ENCODE measurements at regions not wholly inside any gene's neighbourhood (a gene's known extent, or its start where the extent isn't known, plus 50 kb on each side); places are given as distances from the start of the nearest gene placed in this dataset.
A peak's percentile ranks its signal among the peaks of the same experiment; 100 is the strongest.

DNA sequence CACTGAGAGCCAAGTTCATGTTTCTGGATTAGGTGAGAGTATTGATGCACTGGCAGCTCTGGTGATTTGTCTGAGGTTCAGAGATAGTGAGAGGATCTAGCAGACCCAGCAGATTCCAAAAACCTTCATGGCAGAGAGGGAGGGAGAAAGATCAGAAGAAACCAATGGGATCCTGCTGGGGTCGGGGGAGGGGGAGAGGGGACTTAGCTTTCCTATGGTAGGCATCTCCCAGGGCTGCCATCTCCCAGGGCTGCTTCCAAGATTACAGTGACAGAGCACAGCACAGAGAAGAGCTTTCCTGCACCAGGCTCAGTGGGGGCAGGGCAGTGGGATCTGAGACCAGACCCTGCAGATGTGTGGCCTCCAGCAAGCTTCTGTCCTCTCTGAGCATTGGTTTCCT lies 76.8 kb upstream of the GDF10 start:
- Histone ChIP-seq H3K9me3 (ENCODE audit: low read length) (no peaks in the 10 kb centered on the region), H3K79me2 (ENCODE audit: insufficient read depth, low read length) (no peaks in the 10 kb centered on the region), H3F3A (ENCODE audit: insufficient read depth, low read length) (no peaks in the 10 kb centered on the region), H3K27me3 (ENCODE audit: insufficient read depth, low read length) (no peaks in the 10 kb centered on the region), H3K4me1 (ENCODE audit: insufficient read depth, low read length, severe bottlenecking) (no peaks in the 10 kb centered on the region), H3K36me3 (ENCODE audit: insufficient read depth, low read length) (no peaks in the 10 kb centered on the region), H4K20me1 (ENCODE audit: insufficient read depth, low read length) (no peaks in the 10 kb centered on the region), H2AFZ (ENCODE audit: low read length) (no peak overlapping the region), H3K4me3 (ENCODE audit: low read depth, low read length, poor library complexity, severe bottlenecking) (no peak overlapping the region), H3K9ac (ENCODE audit: low read length) (no peak overlapping the region), H3K4me2 (ENCODE audit: low read length) (no peak overlapping the region), H3K9me2 (ENCODE audit: low read depth, low read length) (no peaks in the 10 kb centered on the region), H3K27ac (ENCODE audit: low read depth, low read length, poor library complexity, severe bottlenecking) (no peak overlapping the region)
- TF ChIP-seq, protein P1, sequence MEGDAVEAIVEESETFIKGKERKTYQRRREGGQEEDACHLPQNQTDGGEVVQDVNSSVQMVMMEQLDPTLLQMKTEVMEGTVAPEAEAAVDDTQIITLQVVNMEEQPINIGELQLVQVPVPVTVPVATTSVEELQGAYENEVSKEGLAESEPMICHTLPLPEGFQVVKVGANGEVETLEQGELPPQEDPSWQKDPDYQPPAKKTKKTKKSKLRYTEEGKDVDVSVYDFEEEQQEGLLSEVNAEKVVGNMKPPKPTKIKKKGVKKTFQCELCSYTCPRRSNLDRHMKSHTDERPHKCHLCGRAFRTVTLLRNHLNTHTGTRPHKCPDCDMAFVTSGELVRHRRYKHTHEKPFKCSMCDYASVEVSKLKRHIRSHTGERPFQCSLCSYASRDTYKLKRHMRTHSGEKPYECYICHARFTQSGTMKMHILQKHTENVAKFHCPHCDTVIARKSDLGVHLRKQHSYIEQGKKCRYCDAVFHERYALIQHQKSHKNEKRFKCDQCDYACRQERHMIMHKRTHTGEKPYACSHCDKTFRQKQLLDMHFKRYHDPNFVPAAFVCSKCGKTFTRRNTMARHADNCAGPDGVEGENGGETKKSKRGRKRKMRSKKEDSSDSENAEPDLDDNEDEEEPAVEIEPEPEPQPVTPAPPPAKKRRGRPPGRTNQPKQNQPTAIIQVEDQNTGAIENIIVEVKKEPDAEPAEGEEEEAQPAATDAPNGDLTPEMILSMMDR (IDR thresholded peaks at IDR 0.05; ENCODE audit: low read length): no peak
- TF ChIP-seq EZH2 (IDR thresholded peaks at IDR 0.05; ENCODE audit: borderline replicate concordance, low read length): no peak

DNA sequence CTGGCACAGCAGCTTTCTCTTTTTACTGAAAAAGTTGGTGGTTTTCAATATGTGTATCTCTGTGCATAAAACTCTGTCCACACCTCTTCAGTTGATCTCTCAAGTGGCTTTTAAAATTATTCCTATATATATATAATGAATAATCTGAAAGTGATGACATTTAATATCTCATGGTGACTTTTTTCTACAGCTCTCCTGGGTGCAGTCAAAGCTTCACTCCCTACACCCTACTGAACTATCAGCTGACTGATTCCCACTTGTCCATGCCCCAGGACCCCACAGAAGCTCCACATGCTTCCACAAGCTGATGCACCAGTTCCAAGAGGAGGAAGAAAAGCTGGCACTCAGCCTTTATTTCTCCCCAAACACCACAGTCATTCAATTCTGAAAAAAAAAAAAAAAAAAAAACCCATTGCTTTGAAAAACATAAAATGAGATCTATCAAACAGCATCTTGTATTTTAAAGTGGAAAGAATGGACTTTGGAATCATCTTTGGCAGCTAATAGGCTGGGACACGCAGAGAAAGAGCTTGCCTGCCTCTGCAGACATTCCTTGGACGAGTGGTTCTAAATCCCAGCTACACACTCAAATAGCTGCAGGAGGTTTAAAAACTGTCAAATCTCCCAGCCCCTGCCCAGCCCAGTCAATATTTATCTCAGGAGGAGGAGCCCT lies 75.3 kb upstream of the GDF10 start:
- Histone ChIP-seq H3K27ac (ENCODE audit: low read depth, low read length, poor library complexity, severe bottlenecking) (no peak overlapping the region), H3K27me3 (ENCODE audit: insufficient read depth, low read length) (no peaks in the 10 kb centered on the region), H3K4me1 (ENCODE audit: insufficient read depth, low read length, severe bottlenecking) (no peaks in the 10 kb centered on the region), H3K4me3 (ENCODE audit: low read depth, low read length, poor library complexity, severe bottlenecking) (no peak overlapping the region), H3F3A (ENCODE audit: insufficient read depth, low read length) (no peaks in the 10 kb centered on the region), H3K36me3 (ENCODE audit: insufficient read depth, low read length) (no peaks in the 10 kb centered on the region), H3K79me2 (ENCODE audit: insufficient read depth, low read length) (no peaks in the 10 kb centered on the region), H4K20me1 (ENCODE audit: insufficient read depth, low read length) (no peaks in the 10 kb centered on the region), H3K9me2 (ENCODE audit: low read depth, low read length) (no peaks in the 10 kb centered on the region), H3K9ac (ENCODE audit: low read length) (no peak overlapping the region), H3K9me3 (ENCODE audit: low read length) (no peaks in the 10 kb centered on the region), H2AFZ (ENCODE audit: low read length) (no peak overlapping the region), H3K4me2 (ENCODE audit: low read length) (no peak overlapping the region)
- TF ChIP-seq, protein P1 (IDR thresholded peaks at IDR 0.05; ENCODE audit: low read length): no peak
- no peak for TF ChIP-seq EZH2 (IDR thresholded peaks at IDR 0.05; ENCODE audit: borderline replicate concordance, low read length)

- Histone ChIP-seq H4K20me1 (ENCODE audit: insufficient read depth, low read length) (no peaks in the 10 kb centered on the region), H3K4me1 (ENCODE audit: insufficient read depth, low read length, severe bottlenecking) (no peaks in the 10 kb centered on the region), H3K27me3 (ENCODE audit: insufficient read depth, low read length) (no peaks in the 10 kb centered on the region), H3K36me3 (ENCODE audit: insufficient read depth, low read length) (no peaks in the 10 kb centered on the region), H3K79me2 (ENCODE audit: insufficient read depth, low read length) (no peaks in the 10 kb centered on the region), H3K9me2 (ENCODE audit: low read depth, low read length) (no peaks in the 10 kb centered on the region), H3F3A (ENCODE audit: insufficient read depth, low read length) (no peaks in the 10 kb centered on the region), H3K4me2 (ENCODE audit: low read length) (no peak overlapping the region), H3K4me3 (ENCODE audit: low read depth, low read length, poor library complexity, severe bottlenecking) (no peak overlapping the region), H3K9ac (ENCODE audit: low read length) (no peak overlapping the region), H3K27ac (ENCODE audit: low read depth, low read length, poor library complexity, severe bottlenecking) (no peak overlapping the region), H2AFZ (ENCODE audit: low read length) (no peak overlapping the region), H3K9me3 (ENCODE audit: low read length) (no peaks in the 10 kb centered on the region)
- no peak for TF ChIP-seq EZH2 (IDR thresholded peaks at IDR 0.05; ENCODE audit: borderline replicate concordance, low read length)
- TF ChIP-seq, protein P1 (IDR thresholded peaks at IDR 0.05; ENCODE audit: low read length): peak; percentile 15; the same call in 1 of the 2 replicates
Observed at GRCh38 chr10:47225219-47225927, 74.6 kb upstream of the GDF10 start.
